Loucy (cell line): ENCODE measurements at regions not wholly inside any gene's neighbourhood (a gene's known extent, or its start where the extent isn't known, plus 50 kb on each side); places are given as distances from the start of the nearest gene placed in this dataset.

Experiments
- H2AFZ ChIP-seq: fragments of 200-600 bp; sonication (generic); 2 replicates; pipeline ENCODE4 v1.6.0; 2016; ENCODE audit warnings: antibody characterized with exemption, mild to moderate bottlenecking, low read length, moderate library complexity
- H3F3A ChIP-seq: fragments of 200-600 bp; 2 replicates; pipeline ENCODE4 v1.6.0; 2016; ENCODE audit warnings: antibody characterized with exemption, low read depth, mild to moderate bottlenecking
- H3K27me3 ChIP-seq: fragments of 200-600 bp; sonication (generic); 2 replicates; pipeline ENCODE4 v1.6.1; 2014; ENCODE audit warnings: low read length, mild to moderate bottlenecking; ENCODE audit not compliant: insufficient read depth, poor library complexity, severe bottlenecking
- H3K36me3 ChIP-seq: fragments of 200-600 bp; sonication (generic); 2 replicates; pipeline ENCODE4 v1.6.1; 2016; ENCODE audit warnings: low read length; ENCODE audit not compliant: insufficient read depth
- H3K4me1 ChIP-seq: fragments of 200-600 bp; sonication (generic); 2 replicates; pipeline ENCODE4 v1.5.1; 2014; ENCODE audit warnings: low read length, mild to moderate bottlenecking; ENCODE audit not compliant: insufficient read depth, poor library complexity, severe bottlenecking
- H3K4me2 ChIP-seq: fragments of 200-600 bp; sonication (generic); 2 replicates; pipeline ENCODE4 v1.6.0; 2014; ENCODE audit warnings: antibody characterized with exemption, low read length, low read depth, mild to moderate bottlenecking; ENCODE audit not compliant: poor library complexity, severe bottlenecking
- H3K4me3 ChIP-seq: fragments of 200-600 bp; sonication (generic); 2 replicates; pipeline ENCODE4 v1.5.1; 2014; ENCODE audit warnings: low read length, mild to moderate bottlenecking, mixed read lengths; ENCODE audit not compliant: poor library complexity, severe bottlenecking
- H3K79me2 ChIP-seq: fragments of 200-600 bp; sonication (generic); 2 replicates; pipeline ENCODE4 v1.6.1; 2014; ENCODE audit warnings: low read length; ENCODE audit not compliant: insufficient read depth
- H3K9ac ChIP-seq: fragments of 200-600 bp; sonication (generic); 2 replicates; pipeline ENCODE4 v1.6.0; 2014; ENCODE audit warnings: mild to moderate bottlenecking, low read depth, low read length, moderate library complexity; ENCODE audit not compliant: poor library complexity, severe bottlenecking
- H3K9me2 ChIP-seq: fragments of 200-600 bp; sonication (generic); replicated peaks from 2 replicates; pipeline ENCODE4 v1.6.1; 2016; ENCODE audit warnings: low read depth, low read length, mixed read lengths
- H3K9me3 ChIP-seq: fragments of 200-600 bp; sonication (generic); 2 replicates; pipeline ENCODE4 v1.6.1; 2014; ENCODE audit warnings: mild to moderate bottlenecking, antibody characterized with exemption, low read length, low read depth; ENCODE audit not compliant: insufficient read depth
- H4K20me1 ChIP-seq: fragments of 200-600 bp; sonication (generic); 2 replicates; pipeline ENCODE4 v1.6.0; 2014; ENCODE audit warnings: antibody characterized with exemption, low read length, mild to moderate bottlenecking; ENCODE audit not compliant: insufficient read depth, poor library complexity, severe bottlenecking
- CTCF ChIP-seq: fragments of 200-600 bp; sonication (generic); conservative IDR thresholded peaks from 2 replicates; pipeline ENCODE4 v1.5.1; 2014; ENCODE audit warnings: mild to moderate bottlenecking, antibody characterized with exemption, low read length
- EZH2phosphoT487 ChIP-seq: fragments of 200-600 bp; IDR thresholded peaks from 2 replicates; pipeline ENCODE4 v1.6.1; 2018; ENCODE audit warnings: antibody characterized with exemption, mild to moderate bottlenecking, moderate library complexity, borderline replicate concordance

- Histone ChIP-seq H2AFZ (no peak overlapping the region), H3K4me3 (no peak overlapping the region), H3K9me3 (no peaks in the 10 kb centered on the region), H3K4me1 (no peaks in the 10 kb centered on the region), H3K27me3 (no peaks in the 10 kb centered on the region), H3K36me3 (no peaks in the 10 kb centered on the region), H3K4me2 (no peak overlapping the region), H3K79me2 (no peaks in the 10 kb centered on the region), H4K20me1 (no peaks in the 10 kb centered on the region), H3K9me2 (no peaks in the 10 kb centered on the region), H3K9ac (no peak overlapping the region), H3F3A (no peaks in the 10 kb centered on the region)
- TF ChIP-seq EZH2phosphoT487, result no peak
- no peak for TF ChIP-seq CTCF
Measured at GRCh38 chr14:26947265-26947664, 349.4 kb upstream of the NOVA1 start.

GRCh38 chr14:26959437-26959836 is 361.6 kb upstream of the NOVA1 start:
- H3K36me3 ChIP-seq, result no peaks in the 10 kb centered on the region
- no peak overlapping the region for H2AFZ ChIP-seq
- no peaks in the 10 kb centered on the region for H3K9me3 ChIP-seq
- TF ChIP-seq CTCF (no peak), EZH2phosphoT487 (no peak)
- H3K9ac ChIP-seq, result no peak overlapping the region
- H3K79me2 ChIP-seq, result no peaks in the 10 kb centered on the region
- no peaks in the 10 kb centered on the region for H3K9me2 ChIP-seq
- no peaks in the 10 kb centered on the region for H3K27me3 ChIP-seq
- no peaks in the 10 kb centered on the region for H3K4me1 ChIP-seq
- no peaks in the 10 kb centered on the region for H3F3A ChIP-seq
- H4K20me1 ChIP-seq, result no peaks in the 10 kb centered on the region
- no peak overlapping the region for H3K4me3 ChIP-seq
- H3K4me2 ChIP-seq, result no peak overlapping the region

- H3K36me3 ChIP-seq, result no peaks in the 10 kb centered on the region
- TF ChIP-seq EZH2phosphoT487 (no peak), CTCF (no peak)
- H3K27me3 ChIP-seq, result no peaks in the 10 kb centered on the region
- no peaks in the 10 kb centered on the region for H3K9me2 ChIP-seq
- no peak overlapping the region for H3K4me3 ChIP-seq
- H4K20me1 ChIP-seq, result no peaks in the 10 kb centered on the region
- H3K9me3 ChIP-seq, result no peaks in the 10 kb centered on the region
- H3K4me1 ChIP-seq, result no peaks in the 10 kb centered on the region
- H2AFZ ChIP-seq, result no peak overlapping the region
- no peaks in the 10 kb centered on the region for H3K79me2 ChIP-seq
- no peak overlapping the region for H3K9ac ChIP-seq
- no peak overlapping the region for H3K4me2 ChIP-seq
- no peaks in the 10 kb centered on the region for H3F3A ChIP-seq
Measured at GRCh38 chr14:26959972-26960660, 362.3 kb upstream of the NOVA1 start.
